ENCODE measurements at regions not wholly inside any gene's neighbourhood (a gene's known extent, or its start where the extent isn't known, plus 50 kb on each side); places are given as distances from the start of the nearest gene placed in this dataset.

- FAIRE-seq, result no peak
- dilution Hi-C loops (cut with MboI; ENCODE audit: extremely low pct_ligation_motif_present, low sequenced_read_pairs), result no loop called here
Observed at GRCh38 chr12:107221913-107222312, 128.6 kb upstream of the CRY1 start.

More at GRCh38 chr12:107221913-107222312, 128.6 kb upstream of the CRY1 start:
- intact Hi-C loops (cut with micrococcal nuclease), result no loop called here
- Histone ChIP-seq H3K9me1 (replicated peaks; ENCODE audit: control insufficient read depth, extremely low read depth, insufficient read depth, low read length) (no peaks in the 10 kb centered on the region), H3K4me2 (ENCODE audit: insufficient read depth, low read length) (no peak overlapping the region), H3K9ac (replicated peaks; ENCODE audit: extremely low read depth, insufficient read depth, low read length) (no peak overlapping the region), H3K27ac (ENCODE audit: insufficient read depth, low read depth, low read length) (no peak overlapping the region), H3K4me3 (replicated peaks in 1 of 3; ENCODE audit: insufficient read depth in 1 of 3, low read depth in 1 of 3, low read length in 3 of 3) (no peak overlapping the region), H2AFZ (ENCODE audit: low read depth, low read length) (no peak overlapping the region), H3K27me3 (ENCODE audit: control insufficient read depth in 2 of 2, insufficient read depth in 2 of 2, low read length in 2 of 2) (no peaks in the 10 kb centered on the region), H3K9me3 (replicated peaks; ENCODE audit: control insufficient read depth, insufficient read depth, low read length) (no peaks in the 10 kb centered on the region), H3K79me2 (ENCODE audit: control insufficient read depth, insufficient read depth, low read length) (no peaks in the 10 kb centered on the region), H4K20me1 (replicated peaks; ENCODE audit: control insufficient read depth, extremely low read depth, insufficient read depth, low read length) (no peaks in the 10 kb centered on the region), H3K36me3 (ENCODE audit: control insufficient read depth in 2 of 2, extremely low read depth in 1 of 2, insufficient read depth in 2 of 2, low read length in 2 of 2) (no peaks in the 10 kb centered on the region), H3K4me1 (ENCODE audit: control insufficient read depth, extremely low read depth, insufficient read depth, low read length) (no peaks in the 10 kb centered on the region)
- POLR2A ChIA-PET, result no interaction called here
- DNase-seq (ENCODE audit: low read depth, low spot score), result no peak
- CTCF ChIA-PET, result no interaction called here
- TF ChIP-seq POLR2A (IDR thresholded peaks at IDR 0.05; ENCODE audit: low read depth, low read length), result no peak
- TF ChIP-seq MAX (IDR thresholded peaks at IDR 0.05; ENCODE audit: insufficient read depth, insufficient read length), result no peak
- no peak for TF ChIP-seq POLR2AphosphoS5 (IDR thresholded peaks at IDR 0.05; ENCODE audit: insufficient read depth, low read depth, low read length)
- no peak for TF ChIP-seq FOS (IDR thresholded peaks at IDR 0.05; ENCODE audit: borderline replicate concordance, insufficient read depth, low read length)
- TF ChIP-seq EZH2 (IDR thresholded peaks at IDR 0.05; ENCODE audit: borderline replicate concordance, low read depth, low read length, severe bottlenecking), result no peak
- no peak for TF ChIP-seq GATA2 (IDR thresholded peaks at IDR 0.05; ENCODE audit: insufficient read depth, insufficient read length, low read depth, low read length)
- TF ChIP-seq CTCF (IDR thresholded peaks at IDR 0.05; ENCODE audit: extremely low read depth in 1 of 2, insufficient read depth in 1 of 2, low read depth in 1 of 2, low read length in 2 of 2), result no peak
- TF ChIP-seq MYC (IDR thresholded peaks at IDR 0.05; ENCODE audit: low read depth, low read length), result no peak
- TF ChIP-seq JUN (IDR thresholded peaks at IDR 0.05; ENCODE audit: borderline replicate concordance, insufficient read depth, insufficient read length, low read depth), result no peak
- BruUV-seq (replicated peaks), result no TSS peak
